ENCODE measurements at regions not wholly inside any gene's neighbourhood (a gene's known extent, or its start where the extent isn't known, plus 50 kb on each side); places are given as distances from the start of the nearest gene placed in this dataset.

DNA sequence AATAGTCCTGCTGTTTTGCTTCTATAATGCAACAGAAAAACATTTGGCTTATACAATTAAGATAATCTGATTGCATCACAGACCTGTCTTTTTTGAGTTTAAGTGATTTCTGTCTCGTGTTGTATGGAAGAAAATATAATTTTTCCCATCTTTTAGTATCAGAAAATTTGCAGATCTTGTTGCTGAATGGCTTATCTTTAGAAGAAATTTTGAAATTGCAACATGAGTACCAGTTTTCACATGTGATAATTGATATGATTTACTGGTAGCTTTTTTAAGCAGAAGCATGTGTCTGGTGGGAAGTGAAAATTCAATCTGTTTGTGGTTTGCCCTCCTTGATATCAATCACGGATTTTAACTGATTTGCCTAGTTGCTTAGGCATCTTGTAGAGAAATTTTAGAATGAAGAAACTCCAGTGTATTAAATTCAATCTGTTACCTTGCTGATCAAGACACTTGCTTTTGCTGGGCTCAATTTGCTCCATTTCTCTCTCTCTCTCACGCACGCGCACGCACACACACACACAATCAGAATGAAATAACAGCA lies 89.8 kb upstream of the MYCBP2 start:
- no peak for FAIRE-seq
- intact Hi-C loops (cut with DNase I), result no loop called here

GRCh38 chr13:77415253-77416071 lies 88.6 kb upstream of the MYCBP2 start:
- no peaks in the 10 kb centered on the region for H3K27me3 ChIP-seq
- intact Hi-C loops (cut with DNase I), result no loop called here
- DNase-seq (no peak), FAIRE-seq (no peak), ATAC-seq (no peak)
- no peaks in the 10 kb centered on the region for H3K36me3 ChIP-seq
- no peaks in the 10 kb centered on the region for H3K9me3 ChIP-seq
- H3K4me1 ChIP-seq, result no peaks in the 10 kb centered on the region
- no peak overlapping the region for H3K4me3 ChIP-seq
- TF ChIP-seq, protein P1, sequence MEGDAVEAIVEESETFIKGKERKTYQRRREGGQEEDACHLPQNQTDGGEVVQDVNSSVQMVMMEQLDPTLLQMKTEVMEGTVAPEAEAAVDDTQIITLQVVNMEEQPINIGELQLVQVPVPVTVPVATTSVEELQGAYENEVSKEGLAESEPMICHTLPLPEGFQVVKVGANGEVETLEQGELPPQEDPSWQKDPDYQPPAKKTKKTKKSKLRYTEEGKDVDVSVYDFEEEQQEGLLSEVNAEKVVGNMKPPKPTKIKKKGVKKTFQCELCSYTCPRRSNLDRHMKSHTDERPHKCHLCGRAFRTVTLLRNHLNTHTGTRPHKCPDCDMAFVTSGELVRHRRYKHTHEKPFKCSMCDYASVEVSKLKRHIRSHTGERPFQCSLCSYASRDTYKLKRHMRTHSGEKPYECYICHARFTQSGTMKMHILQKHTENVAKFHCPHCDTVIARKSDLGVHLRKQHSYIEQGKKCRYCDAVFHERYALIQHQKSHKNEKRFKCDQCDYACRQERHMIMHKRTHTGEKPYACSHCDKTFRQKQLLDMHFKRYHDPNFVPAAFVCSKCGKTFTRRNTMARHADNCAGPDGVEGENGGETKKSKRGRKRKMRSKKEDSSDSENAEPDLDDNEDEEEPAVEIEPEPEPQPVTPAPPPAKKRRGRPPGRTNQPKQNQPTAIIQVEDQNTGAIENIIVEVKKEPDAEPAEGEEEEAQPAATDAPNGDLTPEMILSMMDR (IDR thresholded peaks at IDR 0.05), result no peak
- 71 to 75% methylated on average over 1 of the region's 1 CpG for WGBS, 2 donors
- H3K27ac ChIP-seq, result no peak overlapping the region

More for the DNA sequence above, 89.8 kb upstream of the MYCBP2 start:
- H3K9me3 ChIP-seq, result no peaks in the 10 kb centered on the region
- ATAC-seq (no peak), DNase-seq (no peak)
- no peak overlapping the region for H3K4me3 ChIP-seq
- H3K27ac ChIP-seq, result no peak overlapping the region
- H3K4me1 ChIP-seq, result no peaks in the 10 kb centered on the region
- 70 to 74% methylated on average over 6 of the region's 6 CpGs for WGBS, 2 donors
- TF ChIP-seq, protein P1 (IDR thresholded peaks at IDR 0.05), result no peak
- H3K27me3 ChIP-seq, result no peaks in the 10 kb centered on the region
- H3K36me3 ChIP-seq, result no peaks in the 10 kb centered on the region

DNA sequence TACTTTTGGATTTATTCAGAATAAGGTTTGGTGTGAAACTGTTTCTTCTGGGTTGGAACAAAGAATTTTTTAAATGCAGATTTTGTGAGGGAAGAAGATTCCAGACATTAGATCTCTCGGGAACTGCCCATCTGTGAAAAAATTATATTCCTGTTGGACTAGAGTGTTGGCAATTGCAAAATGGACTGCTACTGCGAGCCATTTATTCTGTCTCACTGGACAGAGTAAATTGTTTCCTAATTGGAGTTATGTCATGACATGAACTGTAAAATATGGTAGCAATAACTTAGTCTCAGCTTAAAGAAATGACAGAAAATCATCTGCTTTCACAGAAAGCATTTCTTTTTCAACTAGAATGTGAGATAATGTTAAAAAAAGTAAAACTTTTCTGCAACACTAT lies 86.0 kb upstream of the MYCBP2 start:
- ATAC-seq (no peak), DNase-seq (no peak), FAIRE-seq (no peak)
- no peaks in the 10 kb centered on the region for H3K36me3 ChIP-seq
- no peak overlapping the region for H3K4me3 ChIP-seq
- H3K27me3 ChIP-seq, result no peaks in the 10 kb centered on the region
- intact Hi-C loops (cut with DNase I), result no loop called here
- 58 to 63% methylated on average over 2 of the region's 2 CpGs for WGBS, 2 donors
- H3K4me1 ChIP-seq, result no peaks in the 10 kb centered on the region
- H3K9me3 ChIP-seq, result no peaks in the 10 kb centered on the region
- TF ChIP-seq, protein P1 (IDR thresholded peaks at IDR 0.05), result no peak
- H3K27ac ChIP-seq, result no peak overlapping the region

- Histone ChIP-seq H3K4me3 (no peak overlapping the region), H3K36me3 (no peaks in the 10 kb centered on the region), H3K9me3 (no peaks in the 10 kb centered on the region), H3K27ac (no peak overlapping the region), H3K27me3 (no peaks in the 10 kb centered on the region), H3K4me1 (no peaks in the 10 kb centered on the region)
- FAIRE-seq (no peak), ATAC-seq (no peak), DNase-seq (no peak)
- intact Hi-C loops (cut with DNase I), result no loop called here
- TF ChIP-seq, protein P1 (IDR thresholded peaks at IDR 0.05), result no peak
- WGBS, 2 donors, result 79 to 82% methylated on average over 3 of the region's 3 CpGs
These were observed 85.3 kb upstream of the MYCBP2 start for GRCh38 chr13:77412116-77412635.

DNA sequence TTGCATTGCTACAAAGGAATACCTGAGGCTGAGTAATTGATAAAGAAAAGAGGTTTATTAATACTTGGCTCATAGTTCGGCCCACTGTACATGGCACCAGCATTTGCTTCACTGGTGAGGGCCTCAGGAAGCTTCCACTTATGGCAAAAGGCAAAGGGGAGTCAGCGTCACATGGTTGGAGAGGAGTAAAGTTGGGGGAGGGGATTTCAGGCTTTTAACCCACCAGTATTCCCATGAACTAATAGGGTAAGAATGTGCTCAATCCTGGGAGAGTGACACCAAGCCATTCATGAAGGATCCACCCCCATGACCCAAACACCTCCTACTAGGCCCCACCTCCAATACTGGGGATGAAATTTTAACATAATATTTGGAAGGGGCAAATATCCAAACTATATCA lies 82.5 kb upstream of the MYCBP2 start:
- TF ChIP-seq, protein P1 (IDR thresholded peaks at IDR 0.05), result no peak
- Histone ChIP-seq H3K4me1 (no peaks in the 10 kb centered on the region), H3K36me3 (no peaks in the 10 kb centered on the region), H3K9me3 (no peaks in the 10 kb centered on the region), H3K27ac (no peak overlapping the region), H3K4me3 (no peak overlapping the region), H3K27me3 (no peaks in the 10 kb centered on the region)
- 75 to 78% methylated on average over 2 of the region's 2 CpGs for WGBS, 2 donors
- no peak for FAIRE-seq
- no peak for DNase-seq
- no peak for ATAC-seq
- intact Hi-C loops (cut with DNase I), result no loop called here

Measured in pancreas (tissue), 10 donors.